ENCODE measurements at regions not wholly inside any gene's neighbourhood (a gene's known extent, or its start where the extent isn't known, plus 50 kb on each side); places are given as distances from the start of the nearest gene placed in this dataset.
A peak's percentile ranks its signal among the peaks of the same experiment; 100 is the strongest.

DNA sequence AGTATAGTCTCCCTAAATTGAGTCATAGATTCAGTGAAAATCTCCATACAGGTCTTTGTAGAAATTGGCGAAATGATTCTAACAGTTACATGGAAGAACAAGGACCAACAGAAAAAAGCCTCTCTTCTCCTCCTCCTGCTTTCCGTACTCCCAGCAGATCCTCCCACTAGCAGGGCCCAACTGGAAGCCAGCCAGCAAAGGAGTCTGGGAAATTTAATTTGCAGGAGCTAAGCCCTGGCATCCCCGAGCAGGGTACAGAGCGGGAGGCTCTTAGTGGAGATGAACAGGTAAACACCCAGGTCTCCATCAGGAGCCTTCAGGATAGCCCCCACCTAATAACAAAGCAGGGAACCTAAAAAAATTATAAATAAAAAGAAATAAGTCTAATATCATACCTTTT lies 1473.8 kb downstream of the TBC1D22A start:
- no peak for DNase-seq

DNA sequence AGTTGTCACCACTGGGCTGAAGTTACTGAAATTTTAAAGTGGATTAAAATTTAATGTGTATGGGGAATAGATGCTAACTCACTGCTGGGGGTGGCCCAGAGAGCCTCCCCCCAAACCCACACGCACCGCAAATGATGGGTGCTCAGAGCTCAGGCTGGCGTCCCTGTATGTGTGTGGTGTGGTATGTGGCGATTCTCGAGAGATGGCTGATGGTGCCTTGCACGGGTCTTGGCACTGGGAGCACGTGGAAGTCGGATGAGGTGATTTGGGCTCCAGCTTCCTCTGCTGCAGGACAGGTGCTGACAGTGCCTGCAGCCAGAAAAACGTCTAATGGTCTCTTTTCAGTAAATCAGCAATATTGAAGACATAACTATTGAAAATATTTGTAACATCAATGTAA lies 1473.3 kb downstream of the TBC1D22A start:
- no peak for DNase-seq

DNA sequence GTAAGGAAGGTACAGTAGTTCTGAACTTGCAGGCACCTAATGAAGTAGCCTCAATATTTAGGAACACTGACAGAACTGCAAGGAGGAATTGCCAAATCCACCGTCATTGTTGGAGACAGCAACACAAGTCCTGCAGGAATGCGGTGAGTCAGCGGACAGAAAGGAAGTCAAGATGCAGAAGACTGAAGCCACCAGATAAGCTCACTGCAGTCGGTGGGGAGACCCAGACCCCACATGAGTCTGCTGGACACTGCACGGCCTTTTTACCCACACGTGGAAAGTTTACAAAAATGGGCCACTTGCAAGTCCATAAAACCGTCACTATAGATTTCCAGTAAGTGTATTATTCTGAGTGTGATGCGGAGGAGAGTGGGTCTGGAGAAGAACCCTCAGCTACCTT lies 1471.6 kb downstream of the TBC1D22A start:
- DNase-seq, result no peak

DNA sequence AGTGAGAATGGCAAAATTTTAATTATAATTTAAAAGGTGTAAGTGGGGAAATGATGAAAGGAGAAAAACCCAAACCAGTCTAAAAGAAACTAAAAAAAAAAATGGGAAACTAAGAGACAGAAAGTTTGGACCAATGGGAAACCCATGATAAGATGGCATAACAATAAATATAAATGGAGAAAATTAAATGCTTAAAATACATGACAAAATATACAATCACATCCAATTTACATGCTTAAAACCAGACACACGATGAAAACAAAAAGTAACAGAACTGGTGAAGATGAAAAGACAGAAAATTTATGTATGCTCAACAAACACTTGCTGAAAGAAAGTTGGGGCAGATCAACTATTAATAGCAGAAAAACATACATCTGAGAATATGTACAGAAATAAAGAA lies 1471.1 kb downstream of the TBC1D22A start:
- no peak for DNase-seq

DNA sequence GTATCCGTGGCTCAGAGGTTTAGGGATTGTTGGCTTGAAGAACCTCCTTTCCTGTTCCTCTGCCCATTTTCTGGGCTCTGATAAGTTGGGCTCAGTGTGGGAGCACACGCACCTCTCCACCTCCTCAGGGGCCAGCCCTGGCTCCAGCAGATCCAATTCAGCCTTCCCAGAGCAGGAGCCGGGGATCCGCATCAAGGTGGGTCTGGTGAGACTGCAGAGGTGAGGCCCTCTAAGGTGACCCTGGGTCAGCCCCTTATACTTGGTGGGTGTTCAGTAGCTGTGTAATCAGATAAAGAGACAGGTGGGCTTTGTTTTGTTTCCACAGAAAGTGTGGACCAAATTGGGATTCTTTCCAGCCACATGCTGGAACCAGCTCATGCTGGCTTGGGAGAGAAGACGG lies 1466.0 kb downstream of the TBC1D22A start:
- no peak for DNase-seq

DNA sequence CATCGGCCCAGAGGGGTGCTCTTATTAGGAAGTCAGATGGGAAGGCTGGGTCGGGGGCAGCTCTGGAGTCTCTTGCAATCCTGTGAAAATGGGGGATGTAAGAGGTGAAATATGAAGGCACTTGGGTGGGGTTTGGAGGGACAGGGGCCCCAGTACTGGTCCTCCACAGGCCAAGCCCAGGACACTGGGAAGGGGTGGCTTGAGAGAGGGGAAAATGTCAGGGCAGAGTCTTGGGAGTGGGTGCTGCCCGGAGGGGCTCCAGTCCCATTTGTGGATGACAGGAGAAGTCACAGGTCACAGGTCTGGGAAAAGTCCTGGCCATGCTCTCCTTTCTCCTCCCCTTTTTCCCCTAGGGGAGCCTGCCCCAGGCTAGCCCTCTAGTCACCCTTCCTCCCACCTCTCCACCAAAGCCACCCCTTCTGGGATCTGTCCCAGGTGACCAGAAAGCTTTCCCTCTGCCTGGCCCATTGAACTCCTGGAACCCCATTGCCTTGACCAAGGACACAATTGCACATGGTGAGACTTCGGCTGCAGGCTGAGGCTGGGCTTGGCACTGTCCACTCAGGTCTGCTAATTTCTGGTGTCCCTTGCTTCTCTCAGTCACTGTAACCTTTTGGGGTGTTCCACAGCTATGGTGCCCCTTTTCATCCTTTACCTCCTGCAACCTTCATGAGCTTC lies 1465.0 kb downstream of the TBC1D22A start:
- DNase-seq, result no peak

DNA sequence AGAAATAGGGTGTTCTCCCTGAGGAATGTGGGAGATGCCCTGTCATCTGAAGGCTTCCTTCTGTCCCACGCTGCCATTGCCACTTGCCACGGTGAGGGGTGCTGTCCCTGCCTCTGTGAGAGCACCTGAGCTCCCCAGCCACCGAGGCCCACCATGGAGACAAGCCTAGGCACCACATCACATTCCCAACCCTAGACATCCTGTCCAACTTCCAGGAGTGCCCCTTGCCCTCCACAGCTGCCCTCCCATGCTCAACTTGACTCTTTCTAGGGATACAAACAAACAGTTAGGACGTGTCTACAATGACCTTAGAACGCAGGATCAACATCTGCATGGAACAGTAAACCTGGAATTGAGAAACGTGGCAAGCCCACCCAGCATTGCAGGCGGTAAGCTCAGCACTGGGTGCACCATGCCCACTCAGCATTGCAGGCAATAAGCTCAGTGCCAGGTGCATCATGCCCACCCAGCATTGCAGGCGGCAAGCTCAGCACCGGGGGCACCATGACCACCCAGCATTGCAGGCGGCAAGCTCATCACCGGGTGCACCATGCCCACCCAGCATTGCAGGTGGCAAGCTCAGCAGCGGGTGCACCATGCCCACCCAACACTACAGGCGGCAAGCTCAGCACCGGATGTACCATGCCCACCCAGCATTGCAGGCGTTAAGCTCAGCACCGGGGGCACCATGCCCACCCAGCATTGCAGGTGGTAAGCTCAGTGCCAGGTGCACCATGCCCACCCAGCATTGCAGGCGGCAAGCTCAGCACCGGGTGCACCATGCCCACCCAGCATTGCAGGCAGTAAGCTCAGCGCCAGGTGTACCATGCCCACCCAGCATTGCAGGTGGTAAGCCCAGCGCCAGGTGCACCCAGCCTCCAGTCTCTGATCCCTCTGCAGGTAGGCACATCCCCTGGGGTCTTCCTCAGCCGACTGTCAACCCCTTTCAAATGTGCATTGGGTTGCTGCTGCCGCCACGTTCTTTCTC lies 1463.9 kb downstream of the TBC1D22A start:
- no peak for DNase-seq

DNA sequence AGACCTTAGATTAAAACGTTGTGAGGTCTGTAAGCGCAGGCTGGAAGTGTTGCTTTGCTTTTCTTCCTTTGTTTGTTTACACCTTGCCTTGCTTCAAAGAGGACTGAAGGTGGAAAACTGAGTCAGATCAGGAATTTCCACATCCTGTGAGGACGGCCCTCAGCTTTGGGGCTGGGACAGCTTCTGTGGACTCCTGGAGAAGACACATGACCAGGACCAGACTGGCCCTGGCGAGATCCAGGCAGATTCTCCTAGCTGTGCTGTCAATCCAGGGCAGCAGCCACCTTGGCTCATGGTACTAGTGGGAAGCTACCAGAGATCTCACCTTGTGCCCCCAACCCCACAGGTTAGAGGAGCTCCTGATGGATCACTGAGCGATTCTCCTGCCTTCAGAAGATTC lies 1461.9 kb downstream of the TBC1D22A start:
- DNase-seq, result no peak

DNA sequence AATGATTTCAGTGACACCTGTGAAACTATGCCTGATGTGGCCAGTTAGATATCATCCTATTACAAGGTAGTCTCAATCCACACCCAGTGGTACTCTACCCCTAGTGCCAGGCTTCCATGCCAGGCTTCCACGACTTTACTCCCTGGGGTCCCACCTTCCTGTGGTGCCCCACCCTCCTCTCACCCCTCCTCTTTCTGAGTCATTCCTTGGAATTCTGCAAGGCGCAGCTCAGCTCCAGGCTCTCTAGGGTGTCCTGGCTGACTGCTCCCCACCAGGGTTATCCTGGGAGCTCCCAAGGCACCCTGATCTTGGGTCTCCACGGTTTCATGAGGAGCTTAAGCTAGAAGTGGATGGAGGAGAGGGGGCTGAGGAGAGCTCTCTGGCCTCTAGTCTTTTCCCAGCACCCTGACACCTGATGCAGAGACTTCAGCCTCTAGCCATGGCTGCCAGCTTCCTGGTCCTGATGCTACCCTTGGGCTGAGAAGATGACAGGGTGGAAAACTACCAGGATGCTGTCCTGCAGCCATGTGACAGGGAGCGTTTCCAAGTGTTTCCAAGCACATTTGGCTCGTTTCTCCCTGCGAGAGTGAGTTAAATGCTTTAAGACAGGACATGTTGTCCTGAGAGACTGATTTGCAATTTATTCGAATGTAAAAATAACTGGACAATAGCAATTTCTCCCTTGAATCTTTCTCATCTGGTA lies 1461.2 kb downstream of the TBC1D22A start:
- no peak for DNase-seq

DNA sequence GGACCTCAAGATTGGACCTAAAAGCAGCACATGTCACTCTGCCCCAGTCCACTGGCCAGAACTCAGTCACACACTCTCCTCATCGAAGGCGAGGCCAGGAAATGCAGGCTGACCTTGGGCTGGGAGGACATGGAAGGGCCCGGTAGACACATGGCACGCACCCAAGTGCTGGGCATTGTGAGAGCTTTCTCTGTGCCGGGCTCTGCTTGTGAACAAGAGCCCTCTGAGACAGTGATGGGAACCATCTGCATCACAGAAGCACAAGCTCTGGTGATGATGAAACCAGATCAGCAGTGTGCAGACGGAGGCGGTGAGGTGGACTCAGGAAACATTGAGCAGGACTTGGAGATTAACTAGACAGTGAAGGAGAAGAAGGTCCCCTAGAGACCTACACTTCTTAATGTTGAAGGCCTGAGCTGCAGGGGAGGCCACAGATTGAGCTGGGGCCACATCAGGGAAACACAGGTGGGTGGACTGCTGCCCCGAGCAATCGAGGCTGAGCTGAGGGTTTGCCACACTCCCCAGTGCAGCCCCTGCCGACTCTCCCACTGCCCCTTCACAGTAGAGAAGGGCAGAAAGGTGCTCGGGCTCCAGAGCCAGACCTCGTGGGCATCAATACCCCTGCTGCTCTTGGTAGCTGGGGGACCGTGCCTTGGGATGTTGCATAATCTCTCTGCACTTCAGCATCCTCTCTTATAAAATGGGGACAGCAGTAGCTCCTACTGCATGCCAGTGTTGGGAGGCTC lies 1460.5 kb downstream of the TBC1D22A start:
- DNase-seq, result no peak

DNA sequence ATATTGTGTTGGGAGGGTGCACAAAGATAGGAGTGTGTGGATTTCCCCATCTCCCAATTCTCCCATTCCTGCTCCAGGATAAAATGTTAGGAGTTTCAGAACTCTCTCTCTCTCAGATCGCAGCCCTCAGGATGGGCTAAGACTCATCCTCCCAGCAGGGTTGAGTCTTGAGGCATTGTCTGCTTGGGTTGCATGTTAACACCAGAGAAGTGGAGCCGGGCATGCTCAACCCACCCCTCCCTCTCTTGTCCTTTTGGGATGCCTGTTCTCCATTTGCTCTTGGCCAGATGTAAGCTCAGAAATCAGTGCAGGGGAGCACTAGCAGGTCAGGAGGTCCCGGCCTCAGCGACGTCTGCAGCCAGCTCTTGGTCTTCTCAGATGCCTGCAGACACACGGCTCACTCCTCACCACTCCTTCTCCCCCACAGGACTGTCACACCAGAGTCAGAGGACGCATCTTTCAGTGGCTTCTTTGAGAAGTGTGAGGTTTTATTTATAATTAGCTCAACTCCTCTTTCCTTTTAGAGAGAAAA lies 1456.5 kb downstream of the TBC1D22A start:
- no peak for DNase-seq

DNA sequence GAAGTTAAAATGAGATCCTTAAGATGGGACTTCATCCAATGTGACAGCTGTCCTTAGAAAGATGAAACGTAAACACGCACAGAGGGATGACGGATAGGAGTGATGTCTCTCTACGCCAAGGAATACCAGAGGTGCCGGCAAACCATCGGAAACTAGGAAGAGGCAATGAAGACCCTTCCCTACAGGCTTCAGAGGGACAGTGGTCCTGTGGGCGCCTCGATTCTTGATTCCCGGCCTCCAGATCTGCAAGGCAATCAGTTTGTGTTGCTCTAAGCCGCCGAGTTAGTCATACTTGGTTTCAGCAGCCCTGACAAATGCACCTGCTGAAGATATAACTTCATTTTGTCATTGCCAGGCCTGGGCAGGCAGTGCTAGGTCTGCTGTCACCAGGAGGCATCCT lies 1455.1 kb downstream of the TBC1D22A start:
- no peak for DNase-seq

DNA sequence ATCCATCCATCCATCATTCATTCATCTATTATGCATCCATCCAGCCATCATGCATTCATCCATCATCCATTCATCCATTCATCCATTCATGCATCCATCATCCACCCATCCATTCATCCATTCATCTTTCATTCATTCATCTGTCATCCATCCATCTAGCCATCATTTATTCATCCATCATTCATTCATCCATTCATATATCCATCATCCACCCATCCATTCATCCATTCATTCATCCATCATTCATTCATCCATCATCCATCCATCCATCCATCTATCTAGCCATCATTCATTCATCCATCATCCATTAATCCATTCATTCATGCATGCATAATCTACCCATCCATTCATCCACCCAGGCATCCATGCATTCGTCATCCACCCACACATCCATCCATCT lies 1450.3 kb downstream of the TBC1D22A start:
- DNase-seq, result no peak

DNA sequence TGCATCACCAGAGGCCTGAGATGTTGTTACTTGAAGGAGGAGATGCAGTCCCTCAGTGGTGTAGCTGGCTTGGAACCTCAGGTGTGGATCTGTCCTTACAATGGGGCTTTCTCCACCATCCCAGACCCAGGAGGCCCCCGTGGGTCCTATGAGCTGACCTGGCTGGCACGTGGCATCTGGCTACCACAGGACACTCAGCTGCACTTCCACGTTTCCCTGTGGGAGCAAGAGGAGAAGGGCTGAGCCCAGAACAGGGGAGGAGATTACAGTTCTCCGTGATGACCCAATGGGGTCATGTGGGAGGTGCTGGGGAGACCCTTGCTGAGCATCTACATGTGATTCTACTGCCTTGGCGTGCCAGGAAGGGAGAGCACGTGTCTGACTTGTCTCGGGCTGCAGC lies 1448.4 kb downstream of the TBC1D22A start:
- DNase-seq, result no peak

DNA sequence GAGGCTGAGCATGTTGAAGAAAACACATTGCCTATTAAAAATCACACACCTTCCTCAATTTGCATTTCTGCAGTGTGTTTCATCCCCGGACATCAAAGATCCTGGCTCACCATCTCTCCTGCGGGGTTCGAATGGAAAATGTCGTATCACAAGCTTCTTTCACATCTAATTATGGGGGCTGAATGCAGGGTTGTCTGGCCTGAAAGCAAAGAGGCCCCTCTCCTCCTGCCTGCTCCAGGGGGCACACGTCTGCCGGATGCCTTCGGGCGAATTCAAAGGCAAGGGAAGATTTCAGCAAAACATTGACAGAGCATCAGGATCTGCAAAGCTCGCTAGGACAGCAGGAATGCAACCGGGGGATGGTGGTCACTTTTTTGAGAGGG lies 1447.7 kb downstream of the TBC1D22A start:
- no peak for DNase-seq

DNA sequence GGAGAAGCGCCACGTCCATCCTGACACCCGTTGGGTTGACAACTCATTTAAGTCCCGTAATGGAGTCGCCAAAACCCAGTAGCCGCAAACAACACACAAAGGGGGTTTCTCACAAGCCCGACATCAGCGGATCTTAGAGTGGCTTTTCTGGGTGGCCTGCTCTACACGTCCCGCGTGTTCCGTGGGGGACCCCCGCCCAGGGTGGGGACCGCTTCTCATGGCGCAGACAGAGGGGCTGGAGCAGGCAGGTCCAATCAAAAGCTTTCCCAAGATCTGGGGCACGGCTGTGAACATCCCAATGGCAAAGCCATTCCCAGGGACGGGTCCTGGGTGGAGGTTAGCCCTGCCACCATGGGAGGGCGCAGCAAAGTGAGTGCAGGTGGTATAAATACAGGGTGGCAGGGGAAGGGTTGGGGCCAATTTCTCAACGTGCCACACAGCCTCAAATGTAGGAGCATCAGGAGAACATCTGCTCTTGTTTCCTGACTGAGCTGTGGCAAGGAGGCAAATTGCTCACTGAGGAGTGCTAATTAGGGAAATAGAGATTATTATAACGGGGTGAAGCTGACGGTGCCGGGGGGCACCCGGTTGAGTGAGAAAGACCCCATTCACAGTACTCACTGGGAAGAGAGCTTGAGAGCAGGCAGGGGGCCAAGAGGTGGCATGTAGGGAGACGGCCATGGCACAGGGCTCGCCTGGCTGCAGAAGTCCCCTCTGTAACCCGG lies 1447.2 kb downstream of the TBC1D22A start:
- no peak for DNase-seq

DNA sequence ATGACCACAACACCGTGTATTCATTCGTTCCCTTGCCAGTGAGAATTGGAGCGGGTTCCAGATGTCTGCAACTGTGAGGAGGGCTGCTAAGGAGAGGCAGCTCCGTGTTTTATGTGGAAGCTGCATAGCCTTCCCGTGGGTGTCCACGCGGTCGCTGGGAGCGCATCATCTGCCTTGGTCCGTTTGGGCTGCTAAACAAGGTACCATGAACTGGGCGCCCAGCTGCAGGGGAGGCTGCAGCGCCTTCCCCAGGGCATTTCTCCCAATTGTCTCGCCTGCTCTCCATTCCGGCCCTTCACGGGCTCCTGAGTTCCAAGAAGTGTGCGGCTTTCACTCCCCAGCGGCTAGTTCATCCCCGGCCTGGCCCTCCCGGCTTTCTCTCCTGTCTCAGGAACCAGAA lies 1446.4 kb downstream of the TBC1D22A start:
- DNase-seq, result no peak

DNA sequence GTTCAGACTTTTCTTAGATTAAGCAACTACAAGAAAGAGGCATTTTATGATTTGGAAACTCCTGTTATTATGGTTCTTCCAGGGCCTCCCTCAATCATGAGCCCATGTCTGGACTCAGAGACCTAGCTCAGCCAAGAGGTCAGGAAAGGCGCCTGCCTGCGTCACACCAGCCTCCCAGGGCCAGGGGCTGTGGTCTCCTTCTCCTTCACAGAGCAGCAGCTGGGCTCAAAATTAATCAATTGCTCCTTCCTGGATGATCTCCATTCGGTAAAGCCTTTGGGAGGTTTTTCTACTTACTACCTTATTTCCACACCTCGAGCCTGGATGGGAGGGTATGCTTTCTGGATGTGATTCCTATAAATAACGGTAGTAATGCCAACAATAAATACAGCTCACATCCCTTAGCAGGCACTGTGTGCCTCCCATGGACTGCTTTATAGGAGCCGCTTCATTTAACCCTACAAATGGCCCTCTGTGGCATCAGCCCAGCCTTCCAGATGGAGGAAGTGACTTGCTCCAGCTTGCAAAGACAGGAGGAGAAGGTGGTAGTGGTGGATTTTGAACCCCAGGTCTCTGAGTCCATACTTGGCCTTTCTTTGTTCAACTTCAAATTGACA lies 1445.6 kb downstream of the TBC1D22A start:
- DNase-seq, result peak; percentile 6

DNA sequence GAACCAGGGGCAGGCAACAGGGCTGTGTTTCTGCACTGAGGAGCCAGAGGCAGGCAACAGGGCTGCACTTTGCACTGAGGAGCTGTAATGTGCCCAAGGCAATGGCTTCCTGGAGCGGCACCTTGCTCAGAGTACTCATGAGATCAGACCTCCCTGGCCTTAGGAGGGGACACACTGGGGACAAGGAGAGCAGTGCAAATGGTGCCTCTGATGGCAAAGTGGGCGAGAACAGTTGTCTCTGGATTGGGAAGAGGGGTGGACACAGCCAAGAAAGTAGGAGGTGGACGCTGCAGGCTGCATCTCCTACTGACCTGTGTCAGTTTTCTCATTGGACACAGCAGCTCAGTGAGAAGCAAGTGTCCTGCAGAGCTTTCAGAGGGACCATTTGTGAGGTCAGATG lies 1443.3 kb downstream of the TBC1D22A start:
- DNase-seq, result no peak

DNA sequence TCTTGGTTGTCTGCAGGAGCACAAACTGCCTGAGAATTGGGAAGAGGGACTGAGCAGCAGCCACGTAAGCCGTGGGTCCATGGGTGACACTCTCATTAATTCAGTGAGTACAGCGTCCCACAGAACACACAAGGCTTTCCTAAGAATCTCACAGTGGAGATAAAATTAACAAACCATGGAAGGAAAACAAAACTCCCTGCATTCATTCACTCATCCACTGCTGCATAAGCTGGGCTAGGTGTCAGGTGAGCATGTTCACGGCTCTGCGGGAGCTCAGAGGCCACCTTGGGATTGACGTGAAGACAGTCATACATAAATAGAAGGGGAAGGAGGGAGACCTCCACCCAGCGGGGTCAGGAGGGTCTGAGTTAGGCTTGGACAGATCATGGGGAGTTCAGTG lies 1442.7 kb downstream of the TBC1D22A start:
- no peak for DNase-seq

DNA sequence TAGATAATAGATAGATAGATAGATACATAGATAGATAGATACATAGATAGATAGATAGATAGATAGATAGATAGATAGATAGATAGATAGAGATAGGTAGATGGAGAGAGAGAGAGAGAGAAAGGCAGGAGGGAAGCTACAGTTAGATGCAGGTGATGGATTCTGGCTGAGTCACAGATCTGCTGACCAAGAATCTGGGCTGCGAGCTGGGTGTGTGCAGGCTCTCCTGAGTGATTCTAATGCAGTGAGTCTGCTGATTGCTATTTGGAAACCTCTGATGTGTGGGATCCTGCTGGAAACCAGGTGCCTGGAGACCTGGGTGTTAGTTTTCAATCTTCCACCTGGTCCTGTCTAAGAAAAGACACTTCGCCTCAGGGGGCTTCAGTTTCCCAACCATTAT lies 1441.8 kb downstream of the TBC1D22A start:
- no peak for DNase-seq

DNA sequence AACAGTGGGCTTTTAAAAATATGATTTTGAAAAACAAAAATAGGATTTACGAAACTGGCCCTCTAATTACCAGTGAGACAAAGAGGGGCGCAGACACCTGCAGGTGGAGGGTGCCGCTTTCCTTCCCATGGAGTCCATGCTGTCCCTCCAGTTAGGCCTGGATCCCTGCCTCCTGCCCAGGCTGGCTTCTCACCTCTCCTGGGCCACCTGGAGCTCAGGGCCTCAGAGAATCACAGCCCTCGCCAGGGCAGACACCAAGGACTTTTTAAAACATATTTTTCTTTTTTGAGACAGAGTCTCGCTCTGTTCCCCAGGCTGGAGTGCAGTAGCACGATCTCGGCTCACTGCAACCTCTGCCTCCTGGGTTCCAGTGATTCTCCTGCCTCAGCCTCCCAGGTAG lies 1437.2 kb downstream of the TBC1D22A start:
- DNase-seq, result no peak
